IMR-90 (cell line): ENCODE measurements at regions not wholly inside any gene's neighbourhood (a gene's known extent, or its start where the extent isn't known, plus 50 kb on each side); places are given as distances from the start of the nearest gene placed in this dataset.

ENCODE experiments used
- ATAC-seq: fragments of 200-7000 bp; cut with Tn5 transposase; 2 replicates; pipeline ENCODE4 v1.9.1; 2020; ENCODE audit warnings: low read depth, mild to moderate bottlenecking, moderate library complexity
- BruUV-seq: library from RNA; stranded (reverse); fragments of 400-500 nt; replicated peaks from 2 replicates; lab custom pipeline; 2021; lab: Mats Ljungman, UMichigan
- CTCF ChIA-PET: fragments of 300-600 bp; formaldehyde crosslinking; extraction: SDS; loops from one replicate; lab custom pipeline; 2021; ENCODE audit warnings: antibody characterized with exemption; lab: Yijun Ruan, JAX
- POLR2A ChIA-PET: fragments of 300-600 bp; sonication (Branson Sonifier 250); formaldehyde crosslinking; loops from one replicate; lab custom pipeline; 2022; ENCODE audit warnings: antibody characterized with exemption; ENCODE audit not compliant: unreplicated experiment; lab: Charles Lee
- DNase-seq: peaks from one replicate; pipeline ENCODE4 v3.0.0; 2013
- H2AFZ ChIP-seq: replicated peaks from 2 replicates; pipeline ENCODE3; 2013; ENCODE audit warnings: low read length, mild to moderate bottlenecking; ENCODE audit not compliant: poor library complexity
- H2AK5ac ChIP-seq: 2 replicates; pipeline ENCODE4 v1.6.1; 2013; ENCODE audit warnings: low read depth, low read length, inconsistent platforms
- H2AK9ac ChIP-seq: replicated peaks from 2 replicates; pipeline ENCODE3; 2013; ENCODE audit warnings: mild to moderate bottlenecking, low read depth, low read length, moderate library complexity; ENCODE audit not compliant: poor library complexity
- H2BK120ac ChIP-seq: 2 replicates; pipeline ENCODE4 v1.6.1; 2013; ENCODE audit warnings: low read depth, low read length, inconsistent platforms
- H2BK15ac ChIP-seq: 3 replicates; pipeline ENCODE4 v1.6.1; 2013; ENCODE audit warnings: low read depth, low read length, inconsistent platforms
- H2BK20ac ChIP-seq: 2 replicates; pipeline ENCODE4 v1.6.1; 2013; ENCODE audit warnings: low read depth, mild to moderate bottlenecking, inconsistent platforms, low read length, moderate library complexity
- H2BK5ac ChIP-seq: 2 replicates; pipeline ENCODE4 v1.6.1; 2013; ENCODE audit warnings: mild to moderate bottlenecking, low read depth, low read length, inconsistent platforms; ENCODE audit not compliant: poor library complexity, severe bottlenecking
- H3K14ac ChIP-seq: replicated peaks from 2 replicates; pipeline ENCODE4 v1.6.1; 2013; ENCODE audit warnings: low read depth, low read length, inconsistent platforms
- H3K18ac ChIP-seq: 2 replicates; pipeline ENCODE4 v1.6.1; 2013; ENCODE audit warnings: low read depth, low read length, control low read depth
- H3K23ac ChIP-seq: 2 replicates; pipeline ENCODE4 v1.6.1; 2013; ENCODE audit warnings: low read depth, low read length, inconsistent platforms
- H3K27ac ChIP-seq: 2 replicates; pipeline ENCODE4 v1.5.1; 2013; ENCODE audit warnings: mild to moderate bottlenecking, control low read depth, low read length; ENCODE audit not compliant: insufficient read depth
- H3K27me3 ChIP-seq: 2 replicates; pipeline ENCODE4 v1.6.1; 2013; ENCODE audit warnings: low read length; ENCODE audit not compliant: control insufficient read depth, insufficient read depth
- H3K36me3 ChIP-seq: 2 replicates; pipeline ENCODE4 v1.6.1; 2013; ENCODE audit warnings: low read length, mixed read lengths; ENCODE audit not compliant: control insufficient read depth, insufficient read depth
- H3K4ac ChIP-seq: 2 replicates; pipeline ENCODE4 v1.6.1; 2013; ENCODE audit warnings: low read depth, low read length, inconsistent platforms
- H3K4me1 ChIP-seq: 2 replicates; pipeline ENCODE4 v1.6.1; 2013; ENCODE audit warnings: low read length, mixed read lengths; ENCODE audit not compliant: control insufficient read depth, insufficient read depth
- H3K4me2 ChIP-seq: 2 replicates; pipeline ENCODE4 v1.6.1; 2013; ENCODE audit warnings: low read depth, mild to moderate bottlenecking, control low read depth, low read length, moderate library complexity
- H3K4me3 ChIP-seq: 2 replicates; pipeline ENCODE4 v1.5.1; 2013; ENCODE audit warnings: low read depth, mild to moderate bottlenecking, control low read depth, low read length, moderate library complexity; ENCODE audit not compliant: insufficient read depth
- H3K56ac ChIP-seq: 2 replicates; pipeline ENCODE4 v1.6.1; 2013; ENCODE audit warnings: low read length, inconsistent platforms; ENCODE audit not compliant: insufficient read depth; ENCODE audit errors: extremely low read depth
- H3K79me1 ChIP-seq, 2 experiments: 2 replicates each; pipeline ENCODE4 v1.6.1; 2013; ENCODE audit warnings: low read length in 2 of 2, inconsistent platforms in 1 of 2, low read depth in 1 of 2
- H3K9ac ChIP-seq: 2 replicates; pipeline ENCODE4 v1.6.1; 2013; ENCODE audit warnings: low read depth, low read length, control low read depth
- H3K9me1 ChIP-seq: 2 replicates; pipeline ENCODE4 v1.6.1; 2013; ENCODE audit warnings: low read length, inconsistent platforms; ENCODE audit not compliant: insufficient read depth
- H3K9me3 ChIP-seq: 2 replicates; pipeline ENCODE4 v1.6.1; 2013; ENCODE audit warnings: low read length; ENCODE audit not compliant: control insufficient read depth, insufficient read depth
- H4K20me1 ChIP-seq: 2 replicates; pipeline ENCODE4 v1.6.1; 2013; ENCODE audit warnings: low read length, inconsistent platforms; ENCODE audit not compliant: insufficient read depth
- H4K5ac ChIP-seq: 2 replicates; pipeline ENCODE4 v1.6.1; 2013; ENCODE audit warnings: mild to moderate bottlenecking, low read depth, low read length, control low read depth
- H4K8ac ChIP-seq, 2 experiments: 2 replicates each; pipeline ENCODE4 v1.6.1; 2013; ENCODE audit warnings: low read depth in 2 of 2, low read length in 2 of 2, control low read depth in 1 of 2, inconsistent platforms in 1 of 2
- H4K91ac ChIP-seq: 2 replicates; pipeline ENCODE4 v1.6.1; 2013; ENCODE audit warnings: low read depth, low read length, inconsistent platforms; ENCODE audit not compliant: insufficient read depth
- BHLHE40 ChIP-seq: fragments of 150-350 bp; IDR thresholded peaks from 2 replicates; pipeline ENCODE4 v1.6.1; 2016; ENCODE audit warnings: mild to moderate bottlenecking, low read depth, low read length
- CEBPB ChIP-seq: IDR thresholded peaks from 2 replicates; pipeline ENCODE4 v1.6.1; 2012; ENCODE audit warnings: low read depth, low read length, improper control_type of control experiment
- CHD1 ChIP-seq: IDR thresholded peaks from 2 replicates; pipeline ENCODE4 v1.6.1; 2012; ENCODE audit warnings: low read depth, low read length, improper control_type of control experiment
- FOS ChIP-seq: fragments of 150-350 bp; IDR thresholded peaks from 2 replicates; pipeline ENCODE4 v1.6.1; 2016; ENCODE audit warnings: low read depth, low read length
- MAFK ChIP-seq: IDR thresholded peaks from 2 replicates; pipeline ENCODE4 v1.6.1; 2012; ENCODE audit warnings: low read depth, low read length, improper control_type of control experiment
- MAZ ChIP-seq: IDR thresholded peaks from 2 replicates; pipeline ENCODE4 v1.6.1; 2012; ENCODE audit warnings: low read depth, mild to moderate bottlenecking, low read length, improper control_type of control experiment, moderate library complexity, borderline replicate concordance
- MXI1 ChIP-seq: IDR thresholded peaks from 2 replicates; pipeline ENCODE4 v1.6.1; 2012; ENCODE audit warnings: low read depth, mild to moderate bottlenecking, low read length, moderate library complexity, borderline replicate concordance
- NFE2L2 ChIP-seq: fragments of 150-350 bp; IDR thresholded peaks from 2 replicates; pipeline ENCODE4 v1.6.1; 2016; ENCODE audit warnings: low read depth, mild to moderate bottlenecking, low read length
- POLR2A ChIP-seq: IDR thresholded peaks from 2 replicates; pipeline ENCODE4 v1.6.1; 2012; ENCODE audit warnings: mild to moderate bottlenecking, low read depth, low read length
- RAD21 ChIP-seq: IDR thresholded peaks from 2 replicates; pipeline ENCODE4 v1.6.1; 2012; ENCODE audit warnings: low read length, improper control_type of control experiment
- RCOR1 ChIP-seq: IDR thresholded peaks from 2 replicates; pipeline ENCODE4 v1.6.1; 2012; ENCODE audit warnings: mild to moderate bottlenecking, low read length, improper control_type of control experiment; ENCODE audit not compliant: insufficient replicate concordance
- RFX5 ChIP-seq: IDR thresholded peaks from 2 replicates; pipeline ENCODE4 v1.8.0; 2012; ENCODE audit warnings: low read depth, mild to moderate bottlenecking, low read length, moderate library complexity
- SMC3 ChIP-seq: fragments of 150-350 bp; IDR thresholded peaks from 2 replicates; pipeline ENCODE4 v1.6.1; 2016; ENCODE audit warnings: low read depth, mild to moderate bottlenecking, antibody characterized with exemption, low read length, moderate library complexity
- whole genome bisulfite sequencing, 2 experiments: methylation state at CpG; one replicate each; pipeline versions ENCODE4 v1.1.5 to v1.1.7; 2013; ENCODE audit warnings: missing lambda C conversion rate in 2 of 2; ENCODE audit not compliant: insufficient read length in 1 of 2; ENCODE audit errors: extremely low coverage in 2 of 2; 5-methylcytosine and 5-hydroxymethylcytosine counted together
- dilution Hi-C: fragments of 300-500 bp; cut with HindIII; formaldehyde crosslinking; loops from one replicate; pipeline ENCODE4 v1.14.3; 2018; ENCODE audit warnings: low sequenced_read_pairs; ENCODE audit not compliant: unreplicated experiment
- in situ Hi-C: fragments of 300-500 bp; cut with MboI; formaldehyde crosslinking; loops from 3 replicates; pipeline ENCODE4 v1.14.3; 2019; ENCODE audit warnings: low sequenced_read_pairs, inconsistent platforms, mixed read lengths
- intact Hi-C: fragments of 100-400 bp; cut with micrococcal nuclease; formaldehyde crosslinking; loops from 2 replicates; pipeline ENCODE4 v1.10.0; 2022
- TF ChIP-seq, protein P1 (sequence below): conservative IDR thresholded peaks from 2 replicates; pipeline ENCODE4 v1.5.1; 2012; ENCODE audit warnings: mild to moderate bottlenecking, low read depth, low read length, improper control_type of control experiment
- TF ChIP-seq, protein P2 (sequence below): fragments of 150-350 bp; IDR thresholded peaks from 2 replicates; pipeline ENCODE4 v1.6.1; 2017; ENCODE audit warnings: mild to moderate bottlenecking, antibody characterized with exemption, low read length, low read depth
- TF ChIP-seq, protein P3 (sequence below): fragments of 150-350 bp; IDR thresholded peaks from 2 replicates; pipeline ENCODE4 v1.6.1; 2016; ENCODE audit warnings: low read depth, mild to moderate bottlenecking, low read length, moderate library complexity, borderline replicate concordance

DNA sequence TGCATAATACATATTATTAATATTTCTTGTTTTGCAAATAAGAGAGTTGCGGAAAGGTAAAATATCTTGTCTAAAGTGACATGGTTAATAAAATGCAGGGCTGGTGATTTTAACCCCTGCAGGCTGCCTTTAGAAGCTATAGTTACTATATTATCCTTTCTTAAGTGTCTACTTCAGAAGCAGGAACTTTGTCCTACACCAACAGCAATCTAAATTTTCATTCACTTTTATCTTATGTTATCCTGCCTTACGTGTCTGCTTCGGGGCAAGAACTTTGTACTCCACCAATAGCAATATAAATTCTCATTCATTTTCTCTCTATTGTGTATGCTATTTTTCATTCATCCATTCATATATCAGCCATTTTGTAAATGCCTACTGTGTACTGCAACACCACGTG lies 719.5 kb downstream of the TLR4 start:
- Histone ChIP-seq H3K4ac (no peak overlapping the region), H4K20me1 (no peaks in the 10 kb centered on the region), H2AK5ac (no peak overlapping the region), H3K27ac (no peak overlapping the region), H3K9me3 (peaks cover 2% of the 10 kb centered on the region), H3K27me3 (no peaks in the 10 kb centered on the region), H3K9ac (no peak overlapping the region), H3K18ac (no peak overlapping the region), H3K79me1 (no peaks in the 10 kb centered on the region), H3K14ac (no peak overlapping the region), H4K8ac (no peak overlapping the region), H3K36me3 (no peaks in the 10 kb centered on the region), H2BK20ac (no peak overlapping the region), H2AFZ (no peak overlapping the region), H2BK15ac (no peak overlapping the region), H2AK9ac (no peak overlapping the region), H2BK120ac (no peak overlapping the region), H4K5ac (no peak overlapping the region), H3K9me1 (no peaks in the 10 kb centered on the region), H3K4me1 (no peaks in the 10 kb centered on the region), H2BK5ac (no peak overlapping the region), H3K4me2 (no peak overlapping the region), H4K91ac (no peak overlapping the region), H3K23ac (no peak overlapping the region), H3K4me3 (no peak overlapping the region), H3K56ac (no peak overlapping the region)
- DNase-seq (no peak), ATAC-seq (no peak)
- dilution Hi-C loops, result no loop called here
- POLR2A ChIA-PET, result no interaction called here
- in situ Hi-C loops, result no loop called here
- no peak for TF ChIP-seq SMC3
- TF ChIP-seq CHD1, result no peak
- no peak for TF ChIP-seq MXI1
- no peak for TF ChIP-seq NFE2L2
- TF ChIP-seq, protein P1, sequence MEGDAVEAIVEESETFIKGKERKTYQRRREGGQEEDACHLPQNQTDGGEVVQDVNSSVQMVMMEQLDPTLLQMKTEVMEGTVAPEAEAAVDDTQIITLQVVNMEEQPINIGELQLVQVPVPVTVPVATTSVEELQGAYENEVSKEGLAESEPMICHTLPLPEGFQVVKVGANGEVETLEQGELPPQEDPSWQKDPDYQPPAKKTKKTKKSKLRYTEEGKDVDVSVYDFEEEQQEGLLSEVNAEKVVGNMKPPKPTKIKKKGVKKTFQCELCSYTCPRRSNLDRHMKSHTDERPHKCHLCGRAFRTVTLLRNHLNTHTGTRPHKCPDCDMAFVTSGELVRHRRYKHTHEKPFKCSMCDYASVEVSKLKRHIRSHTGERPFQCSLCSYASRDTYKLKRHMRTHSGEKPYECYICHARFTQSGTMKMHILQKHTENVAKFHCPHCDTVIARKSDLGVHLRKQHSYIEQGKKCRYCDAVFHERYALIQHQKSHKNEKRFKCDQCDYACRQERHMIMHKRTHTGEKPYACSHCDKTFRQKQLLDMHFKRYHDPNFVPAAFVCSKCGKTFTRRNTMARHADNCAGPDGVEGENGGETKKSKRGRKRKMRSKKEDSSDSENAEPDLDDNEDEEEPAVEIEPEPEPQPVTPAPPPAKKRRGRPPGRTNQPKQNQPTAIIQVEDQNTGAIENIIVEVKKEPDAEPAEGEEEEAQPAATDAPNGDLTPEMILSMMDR, result no peak
- no peak for TF ChIP-seq BHLHE40
- TF ChIP-seq MAZ, result no peak
- TF ChIP-seq, protein P2, sequence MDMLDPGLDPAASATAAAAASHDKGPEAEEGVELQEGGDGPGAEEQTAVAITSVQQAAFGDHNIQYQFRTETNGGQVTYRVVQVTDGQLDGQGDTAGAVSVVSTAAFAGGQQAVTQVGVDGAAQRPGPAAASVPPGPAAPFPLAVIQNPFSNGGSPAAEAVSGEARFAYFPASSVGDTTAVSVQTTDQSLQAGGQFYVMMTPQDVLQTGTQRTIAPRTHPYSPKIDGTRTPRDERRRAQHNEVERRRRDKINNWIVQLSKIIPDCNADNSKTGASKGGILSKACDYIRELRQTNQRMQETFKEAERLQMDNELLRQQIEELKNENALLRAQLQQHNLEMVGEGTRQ, result no peak
- no peak for TF ChIP-seq FOS
- TF ChIP-seq, protein P3, sequence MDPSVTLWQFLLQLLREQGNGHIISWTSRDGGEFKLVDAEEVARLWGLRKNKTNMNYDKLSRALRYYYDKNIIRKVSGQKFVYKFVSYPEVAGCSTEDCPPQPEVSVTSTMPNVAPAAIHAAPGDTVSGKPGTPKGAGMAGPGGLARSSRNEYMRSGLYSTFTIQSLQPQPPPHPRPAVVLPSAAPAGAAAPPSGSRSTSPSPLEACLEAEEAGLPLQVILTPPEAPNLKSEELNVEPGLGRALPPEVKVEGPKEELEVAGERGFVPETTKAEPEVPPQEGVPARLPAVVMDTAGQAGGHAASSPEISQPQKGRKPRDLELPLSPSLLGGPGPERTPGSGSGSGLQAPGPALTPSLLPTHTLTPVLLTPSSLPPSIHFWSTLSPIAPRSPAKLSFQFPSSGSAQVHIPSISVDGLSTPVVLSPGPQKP, result no peak
- TF ChIP-seq RCOR1, result no peak
- no peak for TF ChIP-seq POLR2A
- no peak for TF ChIP-seq RFX5
- TF ChIP-seq MAFK, result no peak
- TF ChIP-seq CEBPB, result no peak
- no peak for TF ChIP-seq RAD21
- WGBS, 2 experiments, result no CpG with 5 or more reads among the region's 4 CpGs
- intact Hi-C loops, result no loop called here
- CTCF ChIA-PET, result no interaction called here
- no TSS peak for BruUV-seq
